DND-41 (cell line): ENCODE measurements at regions not wholly inside any gene's neighbourhood (a gene's known extent, or its start where the extent isn't known, plus 50 kb on each side); places are given as distances from the start of the nearest gene placed in this dataset.

Source experiments
- EZH2 ChIP-seq: IDR thresholded peaks from 3 replicates; pipeline ENCODE4 v1.6.1; 2012; ENCODE audit warnings: borderline replicate concordance, low read depth, mild to moderate bottlenecking, moderate library complexity, low read length, inconsistent platforms; ENCODE audit not compliant: severe bottlenecking
- TF ChIP-seq, protein P1 (sequence below): IDR thresholded peaks from 2 replicates; pipeline ENCODE4 v1.5.1; 2012; ENCODE audit warnings: borderline replicate concordance, low read length, moderate library complexity, mild to moderate bottlenecking; ENCODE audit not compliant: poor library complexity, severe bottlenecking; ENCODE audit errors: extremely low read depth

DNA sequence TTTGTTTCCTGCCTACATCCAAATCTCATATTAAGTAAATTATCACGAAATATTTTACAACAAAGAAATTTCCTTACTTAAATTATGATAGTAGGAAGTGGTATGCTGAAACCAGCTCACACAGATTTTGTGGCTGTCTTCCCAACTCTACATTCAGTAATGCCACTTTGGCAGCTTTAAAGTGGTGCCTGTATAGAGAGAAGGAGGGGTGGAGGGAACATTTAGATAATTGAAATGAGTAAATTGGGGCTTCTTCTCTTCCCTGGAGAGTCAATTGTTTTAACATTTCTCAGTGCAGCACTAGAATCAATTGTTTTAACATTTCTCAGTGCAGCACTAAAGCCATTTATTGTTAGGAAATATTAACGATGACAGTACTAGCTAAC is 1323.1 kb downstream of the PCDH7 start:
- TF ChIP-seq, protein P1, sequence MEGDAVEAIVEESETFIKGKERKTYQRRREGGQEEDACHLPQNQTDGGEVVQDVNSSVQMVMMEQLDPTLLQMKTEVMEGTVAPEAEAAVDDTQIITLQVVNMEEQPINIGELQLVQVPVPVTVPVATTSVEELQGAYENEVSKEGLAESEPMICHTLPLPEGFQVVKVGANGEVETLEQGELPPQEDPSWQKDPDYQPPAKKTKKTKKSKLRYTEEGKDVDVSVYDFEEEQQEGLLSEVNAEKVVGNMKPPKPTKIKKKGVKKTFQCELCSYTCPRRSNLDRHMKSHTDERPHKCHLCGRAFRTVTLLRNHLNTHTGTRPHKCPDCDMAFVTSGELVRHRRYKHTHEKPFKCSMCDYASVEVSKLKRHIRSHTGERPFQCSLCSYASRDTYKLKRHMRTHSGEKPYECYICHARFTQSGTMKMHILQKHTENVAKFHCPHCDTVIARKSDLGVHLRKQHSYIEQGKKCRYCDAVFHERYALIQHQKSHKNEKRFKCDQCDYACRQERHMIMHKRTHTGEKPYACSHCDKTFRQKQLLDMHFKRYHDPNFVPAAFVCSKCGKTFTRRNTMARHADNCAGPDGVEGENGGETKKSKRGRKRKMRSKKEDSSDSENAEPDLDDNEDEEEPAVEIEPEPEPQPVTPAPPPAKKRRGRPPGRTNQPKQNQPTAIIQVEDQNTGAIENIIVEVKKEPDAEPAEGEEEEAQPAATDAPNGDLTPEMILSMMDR, result no peak
- TF ChIP-seq EZH2, result no peak
